ENCODE measurements at regions not wholly inside any gene's neighbourhood (a gene's known extent, or its start where the extent isn't known, plus 50 kb on each side); places are given as distances from the start of the nearest gene placed in this dataset.

DNA sequence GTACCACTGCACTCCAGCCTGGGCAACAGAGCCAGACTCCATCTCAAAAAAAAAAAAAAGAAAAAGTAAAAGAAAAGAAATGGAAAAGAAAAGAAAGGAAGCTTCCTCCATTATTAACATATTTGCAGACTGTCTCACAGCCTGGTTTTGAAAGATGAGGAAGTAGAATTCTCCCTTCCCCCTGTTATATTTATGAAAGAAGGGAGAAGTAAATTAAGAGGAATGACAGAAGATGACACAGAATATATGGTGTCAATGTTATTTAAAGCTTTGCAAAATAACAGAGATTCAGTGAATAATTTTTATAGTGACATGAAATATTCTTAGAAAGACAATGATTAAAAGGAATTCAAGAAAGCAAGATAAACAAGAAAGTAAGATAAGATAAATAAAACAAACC is 83.7 kb upstream of the PRSS16 start:
- TF ChIP-seq, protein P1, sequence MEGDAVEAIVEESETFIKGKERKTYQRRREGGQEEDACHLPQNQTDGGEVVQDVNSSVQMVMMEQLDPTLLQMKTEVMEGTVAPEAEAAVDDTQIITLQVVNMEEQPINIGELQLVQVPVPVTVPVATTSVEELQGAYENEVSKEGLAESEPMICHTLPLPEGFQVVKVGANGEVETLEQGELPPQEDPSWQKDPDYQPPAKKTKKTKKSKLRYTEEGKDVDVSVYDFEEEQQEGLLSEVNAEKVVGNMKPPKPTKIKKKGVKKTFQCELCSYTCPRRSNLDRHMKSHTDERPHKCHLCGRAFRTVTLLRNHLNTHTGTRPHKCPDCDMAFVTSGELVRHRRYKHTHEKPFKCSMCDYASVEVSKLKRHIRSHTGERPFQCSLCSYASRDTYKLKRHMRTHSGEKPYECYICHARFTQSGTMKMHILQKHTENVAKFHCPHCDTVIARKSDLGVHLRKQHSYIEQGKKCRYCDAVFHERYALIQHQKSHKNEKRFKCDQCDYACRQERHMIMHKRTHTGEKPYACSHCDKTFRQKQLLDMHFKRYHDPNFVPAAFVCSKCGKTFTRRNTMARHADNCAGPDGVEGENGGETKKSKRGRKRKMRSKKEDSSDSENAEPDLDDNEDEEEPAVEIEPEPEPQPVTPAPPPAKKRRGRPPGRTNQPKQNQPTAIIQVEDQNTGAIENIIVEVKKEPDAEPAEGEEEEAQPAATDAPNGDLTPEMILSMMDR (IDR thresholded peaks at IDR 0.05; ENCODE audit: low read length) = no peak
- TF ChIP-seq EZH2 (IDR thresholded peaks at IDR 0.05; ENCODE audit: borderline replicate concordance, low read length) = no peak

Data from OCI-LY1 (cell line).